H1 (cell line): ENCODE measurements at regions not wholly inside any gene's neighbourhood (a gene's known extent, or its start where the extent isn't known, plus 50 kb on each side); places are given as distances from the start of the nearest gene placed in this dataset.

Experiments
- CTCF ChIA-PET: fragments of 300-600 bp; sonication (Branson Sonifier 250); formaldehyde crosslinking; loops from one replicate; lab custom pipeline; 2021; ENCODE audit not compliant: partially characterized antibody; lab: Charles Lee
- POLR2A ChIA-PET: fragments of 300-600 bp; sonication (Branson Sonifier 250); formaldehyde crosslinking; loops from one replicate; lab custom pipeline; 2021; ENCODE audit warnings: inconsistent platforms; ENCODE audit not compliant: partially characterized antibody; lab: Charles Lee
- DNase-seq, 2 experiments: peaks; one replicate each; pipeline versions ENCODE4 v3.0.0 to v3.0.0-alpha.2; 2010 to 2022; ENCODE audit warnings: low spot score in 2 of 2, low read depth in 1 of 2, mixed read lengths in 1 of 2
- FAIRE-seq: peaks from 2 replicates; lab custom pipeline; 2011; peaks lifted over from hg19 to GRCh38; lab: Jason Lieb, UNC
- H2AFZ ChIP-seq: 2 replicates; pipeline ENCODE4 v1.8.1; 2012; ENCODE audit warnings: low read length, inconsistent platforms
- H2AK5ac ChIP-seq: 2 replicates; pipeline ENCODE4 v1.6.1; 2013; ENCODE audit warnings: low read depth, low read length
- H2BK120ac ChIP-seq: replicated peaks from 2 replicates; pipeline ENCODE3; 2013; ENCODE audit warnings: low read depth, low read length, inconsistent platforms
- H2BK12ac ChIP-seq: 2 replicates; pipeline ENCODE4 v1.6.1; 2013; ENCODE audit warnings: low read depth, low read length
- H2BK15ac ChIP-seq: 2 replicates; pipeline ENCODE4 v1.6.1; 2013; ENCODE audit warnings: low read length
- H2BK20ac ChIP-seq: 2 replicates; pipeline ENCODE4 v1.6.1; 2013; ENCODE audit warnings: low read length
- H2BK5ac ChIP-seq: 2 replicates; pipeline ENCODE4 v1.6.1; 2013; ENCODE audit warnings: low read depth, low read length
- H3K14ac ChIP-seq: 2 replicates; pipeline ENCODE4 v1.6.1; 2013; ENCODE audit warnings: inconsistent platforms; ENCODE audit not compliant: insufficient read length
- H3K18ac ChIP-seq: 2 replicates; pipeline ENCODE4 v1.6.1; 2013; ENCODE audit warnings: low read length; ENCODE audit errors: extremely low read depth
- H3K23ac ChIP-seq: 2 replicates; pipeline ENCODE4 v1.6.1; 2013; ENCODE audit warnings: inconsistent platforms; ENCODE audit not compliant: insufficient read length
- H3K23me2 ChIP-seq: 2 replicates; pipeline ENCODE4 v1.6.1; 2013; ENCODE audit warnings: low read depth, low read length
- H3K27ac ChIP-seq: 2 replicates; pipeline ENCODE4 v1.6.1; 2011; ENCODE audit warnings: low read depth, low read length, inconsistent platforms
- H3K27me3 ChIP-seq, 4 experiments: replicated peaks in 1 of 4; 1 replicate in 1 of 4; 2 replicates in 3 of 4; pipeline versions ENCODE4 v1.6.1 to v1.8.1; 2011 to 2013; ENCODE audit warnings: low read length in 3 of 4, mild to moderate bottlenecking in 3 of 4, inconsistent platforms in 2 of 4, mixed read lengths in 2 of 4, moderate library complexity in 1 of 4; ENCODE audit not compliant: control insufficient read depth in 3 of 4, insufficient read depth in 3 of 4; ENCODE audit errors: extremely low read depth in 1 of 4
- H3K36me3 ChIP-seq, 4 experiments: 2 replicates each; pipeline versions ENCODE4 v1.6.1 to v1.8.1; 2011 to 2013; ENCODE audit warnings: mild to moderate bottlenecking in 4 of 4, low read length in 3 of 4, moderate library complexity in 2 of 4, control low read depth in 1 of 4, inconsistent platforms in 1 of 4; ENCODE audit not compliant: insufficient read depth in 4 of 4, control insufficient read depth in 2 of 4
- H3K4ac ChIP-seq: replicated peaks from 2 replicates; pipeline ENCODE3; 2013; ENCODE audit warnings: low read length, low read depth, mixed read lengths, inconsistent platforms; ENCODE audit not compliant: insufficient read length
- H3K4me1 ChIP-seq, 4 experiments: replicated peaks in 1 of 4; 1 replicate in 1 of 4; 2 replicates in 3 of 4; pipeline versions ENCODE4 v1.6.1 to v1.8.1; 2011 to 2013; ENCODE audit warnings: low read length in 3 of 4, inconsistent platforms in 2 of 4, mixed read lengths in 1 of 4; ENCODE audit not compliant: insufficient read depth in 4 of 4, control insufficient read depth in 3 of 4
- H3K4me2 ChIP-seq, 2 experiments: 2 replicates each; pipeline versions ENCODE4 v1.6.1 to v1.8.1; 2011 to 2013; ENCODE audit warnings: low read depth in 2 of 2, low read length in 2 of 2, control low read depth in 1 of 2, inconsistent platforms in 1 of 2, mild to moderate bottlenecking in 1 of 2; ENCODE audit not compliant: insufficient read depth in 1 of 2
- H3K4me3 ChIP-seq, 4 experiments: fragments of 200-600, 300-600 bp in 1 of 4; sonication (generic), shearing (Covaris generic), sonication (Bioruptor Twin) in 1 of 4; 2 replicates each; pipeline versions ENCODE4 v1.5.1 to v1.8.1; 2011 to 2016; ENCODE audit warnings: low read length in 4 of 4, low read depth in 3 of 4, control low read depth in 2 of 4, inconsistent platforms in 2 of 4, mild to moderate bottlenecking in 2 of 4, mixed read lengths in 1 of 4, moderate library complexity in 1 of 4; ENCODE audit not compliant: insufficient read depth in 2 of 4; ENCODE audit errors: extremely low read depth in 1 of 4
- H3K56ac ChIP-seq: replicated peaks from 2 replicates; pipeline ENCODE3; 2013; ENCODE audit warnings: low read depth, mild to moderate bottlenecking, mixed read lengths, low read length, inconsistent platforms; ENCODE audit not compliant: insufficient read length
- H3K79me1 ChIP-seq: 2 replicates; pipeline ENCODE4 v1.6.1; 2013; ENCODE audit warnings: low read depth, low read length, control low read depth
- H3K79me2 ChIP-seq, 2 experiments: 2 replicates each; pipeline versions ENCODE4 v1.6.1 to v1.8.1; 2012 to 2013; ENCODE audit warnings: low read length in 2 of 2, mild to moderate bottlenecking in 2 of 2, inconsistent platforms in 1 of 2; ENCODE audit not compliant: insufficient read depth in 2 of 2, control insufficient read depth in 1 of 2
- H3K9ac ChIP-seq, 4 experiments: replicated peaks in 1 of 4; 1 replicate in 1 of 4; 2 replicates in 3 of 4; pipeline versions ENCODE4 v1.6.1 to v1.8.1; 2011 to 2013; ENCODE audit warnings: low read depth in 3 of 4, low read length in 3 of 4, control low read depth in 2 of 4, mild to moderate bottlenecking in 2 of 4, moderate library complexity in 2 of 4, inconsistent platforms in 1 of 4; ENCODE audit errors: extremely low read depth in 1 of 4
- H3K9me3 ChIP-seq, 2 experiments: 2 replicates each; pipeline versions ENCODE4 v1.6.1 to v1.8.1; 2012 to 2013; ENCODE audit warnings: mild to moderate bottlenecking in 2 of 2, moderate library complexity in 2 of 2, control low read depth in 1 of 2, inconsistent platforms in 1 of 2, low read depth in 1 of 2, low read length in 1 of 2, mixed read lengths in 1 of 2; ENCODE audit not compliant: insufficient read depth in 2 of 2
- H4K20me1 ChIP-seq, 2 experiments: replicated peaks in 1 of 2; 2 replicates each; pipeline versions ENCODE3 to v1.8.1; 2011 to 2013; ENCODE audit warnings: inconsistent platforms in 2 of 2, low read length in 2 of 2, mild to moderate bottlenecking in 1 of 2; ENCODE audit not compliant: insufficient read depth in 2 of 2, control insufficient read depth in 1 of 2
- H4K5ac ChIP-seq: 2 replicates; pipeline ENCODE4 v1.6.1; 2013; ENCODE audit warnings: low read length, low read depth, mixed read lengths, inconsistent platforms; ENCODE audit not compliant: insufficient read length
- H4K8ac ChIP-seq: 2 replicates; pipeline ENCODE4 v1.8.0; 2013; ENCODE audit warnings: mild to moderate bottlenecking, moderate library complexity, low read length, inconsistent platforms; ENCODE audit not compliant: insufficient read depth; ENCODE audit errors: extremely low read depth
- H4K91ac ChIP-seq: replicated peaks from 2 replicates; pipeline ENCODE3; 2013; ENCODE audit warnings: low read length, mixed read lengths, inconsistent platforms; ENCODE audit not compliant: insufficient read length
- BACH1 ChIP-seq: IDR thresholded peaks from 2 replicates; pipeline ENCODE4 v1.6.1; 2012; ENCODE audit warnings: low read length, improper control_type of control experiment
- BCL11A ChIP-seq, 2 experiments: IDR thresholded peaks; one replicate each; pipeline ENCODE4 v1.6.1; 2011; ENCODE audit warnings: low read depth in 2 of 2, low read length in 2 of 2, mild to moderate bottlenecking in 2 of 2
- CBX8 ChIP-seq: fragments of 300-800, 300-1000 bp; sonication (generic); IDR thresholded peaks from 2 replicates; pipeline ENCODE4 v1.7.1; 2016; ENCODE audit warnings: low read depth, low read length, borderline replicate concordance
- CHD1 ChIP-seq: IDR thresholded peaks from 2 replicates; pipeline ENCODE4 v1.6.1; 2012; ENCODE audit warnings: low read depth, low read length, improper control_type of control experiment
- CREB1 ChIP-seq: IDR thresholded peaks from 2 replicates; pipeline ENCODE4 v1.6.1; 2012; ENCODE audit warnings: inconsistent platforms
- EGR1 ChIP-seq: IDR thresholded peaks from 2 replicates; pipeline ENCODE4 v1.6.1; 2011; ENCODE audit warnings: low read depth, low read length, borderline replicate concordance
- GABPA ChIP-seq: IDR thresholded peaks from 2 replicates; pipeline ENCODE4 v1.6.1; 2011; ENCODE audit warnings: mild to moderate bottlenecking, low read length, moderate library complexity, borderline replicate concordance; ENCODE audit not compliant: insufficient read depth
- GTF2F1 ChIP-seq: IDR thresholded peaks from 2 replicates; pipeline ENCODE4 v1.6.1; 2012; ENCODE audit warnings: low read depth, low read length, improper control_type of control experiment, borderline replicate concordance
- RBBP5 ChIP-seq: IDR thresholded peaks from 2 replicates; pipeline ENCODE4 v1.7.1; 2012; ENCODE audit warnings: low read depth, mild to moderate bottlenecking, inconsistent platforms, low read length, moderate library complexity, borderline replicate concordance
- RFX5 ChIP-seq: IDR thresholded peaks from 2 replicates; pipeline ENCODE4 v1.6.1; 2011; ENCODE audit warnings: low read depth, low read length, improper control_type of control experiment, borderline replicate concordance
- SIN3A ChIP-seq, 2 experiments: IDR thresholded peaks in 1 of 2; conservative IDR thresholded peaks in 1 of 2; 2 replicates each; pipeline ENCODE4 v1.6.1; 2011 to 2012; ENCODE audit warnings: low read length in 2 of 2, improper control_type of control experiment in 1 of 2, low read depth in 1 of 2, mild to moderate bottlenecking in 1 of 2
- SIX5 ChIP-seq: IDR thresholded peaks from 2 replicates; pipeline ENCODE4 v1.6.1; 2011; ENCODE audit warnings: mild to moderate bottlenecking, low read depth, low read length
- SRF ChIP-seq: IDR thresholded peaks from 2 replicates; pipeline ENCODE4 v1.6.1; 2011; ENCODE audit warnings: mild to moderate bottlenecking, low read depth, low read length, moderate library complexity
- TAF7 ChIP-seq: optimal IDR thresholded peaks from 2 replicates; pipeline ENCODE3; 2011; ENCODE audit warnings: low read depth, mild to moderate bottlenecking, inconsistent platforms, low read length, moderate library complexity, borderline replicate concordance
- TBP ChIP-seq: IDR thresholded peaks from 2 replicates; pipeline ENCODE4 v1.6.1; 2011; ENCODE audit warnings: low read depth, low read length, improper control_type of control experiment
- WGBS, 2 experiments: shearing (Covaris generic) in 1 of 2; methylation state at CpG; one replicate each; pipeline versions ENCODE4 v1.1.6 to v1.1.7; 2013 to 2015; ENCODE audit warnings: low lambda C conversion rate in 2 of 2, mixed read lengths in 2 of 2, inconsistent platforms in 1 of 2, low coverage in 1 of 2, missing lambda C conversion rate in 1 of 2; ENCODE audit not compliant: insufficient replicate concordance in 2 of 2, insufficient coverage in 1 of 2, insufficient read length in 1 of 2; ENCODE audit errors: extremely low coverage in 1 of 2, missing lambda C conversion rate in 1 of 2; 5-methylcytosine and 5-hydroxymethylcytosine counted together

DNA sequence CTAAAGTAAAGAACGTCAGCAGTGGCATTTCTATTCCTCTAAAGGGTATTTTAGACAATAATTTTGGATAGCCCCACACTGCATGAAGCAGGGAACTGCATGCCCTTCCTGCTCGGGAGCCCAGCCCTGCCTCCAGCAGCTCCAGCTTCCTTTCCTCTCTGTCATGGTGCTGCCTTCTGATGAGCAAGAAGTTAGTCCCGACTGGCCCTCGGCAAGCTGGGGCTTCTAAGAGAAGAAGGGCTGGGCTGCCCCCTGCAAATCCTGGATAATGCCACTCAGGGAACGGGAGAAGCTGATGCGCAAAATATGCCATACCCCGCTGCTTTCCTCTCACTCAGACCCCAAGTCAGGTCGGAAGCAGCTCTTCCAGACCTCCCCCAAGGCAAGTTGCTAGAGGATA is 296.4 kb downstream of the ETS1 start:
- DNase-seq (no peak), FAIRE-seq (no peak)
- Histone ChIP-seq H3K27ac (no peak overlapping the region), H3K4me3 (no peak overlapping the region), H4K20me1 (no peaks in the 10 kb centered on the region), H2AFZ (no peak overlapping the region), H3K23me2 (no peaks in the 10 kb centered on the region), H3K4ac (no peak overlapping the region), H3K79me2 (no peaks in the 10 kb centered on the region), H2BK12ac (no peak overlapping the region), H3K4me1 (no peaks in the 10 kb centered on the region), H4K5ac (no peak overlapping the region), H3K36me3 (no peaks in the 10 kb centered on the region), H4K8ac (no peak overlapping the region), H3K18ac (no peak overlapping the region), H2BK15ac (no peak overlapping the region), H2BK5ac (no peak overlapping the region), H3K79me1 (no peaks in the 10 kb centered on the region), H3K9ac (no peak overlapping the region), H4K91ac (no peak overlapping the region), H3K23ac (no peak overlapping the region), H3K27me3 (no peaks in the 10 kb centered on the region), H3K4me2 (no peak overlapping the region), H2BK120ac (no peak overlapping the region), H3K56ac (no peak overlapping the region), H2AK5ac (no peak overlapping the region), H2BK20ac (no peak overlapping the region), H3K14ac (no peak overlapping the region), H3K9me3 (no peaks in the 10 kb centered on the region)
- POLR2A ChIA-PET = no interaction called here
- TF ChIP-seq TBP (no peak), GTF2F1 (no peak), SIN3A (conservative IDR thresholded peaks at IDR 0.05 in 1 of 2, IDR thresholded peaks at IDR 0.05 in 1 of 2; ENCODE audit: low read depth in 1 of 2, low read length in 2 of 2) (no peak), RFX5 (no peak), CREB1 (no peak), BCL11A (IDR thresholded peaks at IDR 0.05; ENCODE audit: low read depth in 2 of 2, low read length in 2 of 2) (no peak), SRF (no peak), CHD1 (no peak), EGR1 (no peak), CBX8 (no peak), BACH1 (no peak), GABPA (no peak), TAF7 (no peak), SIX5 (no peak), RBBP5 (no peak)
- 81% methylated on average over 8 of the region's 8 CpGs; no CpG with 5 or more reads in 1 of the 2 experiments for WGBS, 2 experiments
- CTCF ChIA-PET = interaction anchor here (0.6 to 12.9 kb wide), 32 partner anchors 8 to 535 kb away, joined by 3 to 133 read pairs (median 4); no protein-coding TSS in a partner anchor
